Right lobe of liver (tissue), 6 donors: ENCODE measurements at regions not wholly inside any gene's neighbourhood (a gene's known extent, or its start where the extent isn't known, plus 50 kb on each side); places are given as distances from the start of the nearest gene placed in this dataset.

Source experiments
- ATAC-seq, 4 donors: fragments of 200-7000 bp; cut with Tn5 transposase; one replicate each; pipeline ENCODE4 v1.9.1; 2020; ENCODE audit warnings: mild to moderate bottlenecking in 4 of 4, moderate library complexity in 4 of 4
- DNase-seq, 3 donors: peaks; one replicate each; pipeline ENCODE4 v3.0.0-alpha.2; 2020
- H3K27ac ChIP-seq, 3 donors: fragments of 200-600 bp; one replicate each; pipeline ENCODE4 v1.8.0; 2022
- H3K27me3 ChIP-seq, 2 donors: fragments of 200-600 bp; one replicate each; pipeline ENCODE4 v1.8.0; 2022
- H3K36me3 ChIP-seq, 4 donors: fragments of 200-600 bp; sonication (generic) in 1 of 4; one replicate each; pipeline versions ENCODE4 v1.5.1 to v1.8.0; 2017 to 2022; ENCODE audit warnings: control low read depth in 1 of 4
- H3K4me1 ChIP-seq, 4 donors: fragments of 200-600 bp; sonication (generic) in 1 of 4; one replicate each; pipeline versions ENCODE4 v1.5.1 to v1.8.0; 2017 to 2022; ENCODE audit warnings: control low read depth in 1 of 4
- H3K4me3 ChIP-seq, 3 donors: fragments of 200-600 bp; one replicate each; pipeline ENCODE4 v1.8.0; 2022
- H3K9me3 ChIP-seq, 4 donors: fragments of 200-600 bp; sonication (generic) in 1 of 4; one replicate each; pipeline versions ENCODE4 v1.5.1 to v1.8.0; 2017 to 2022; ENCODE audit warnings: control low read depth in 1 of 4
- CTCF ChIP-seq, 4 donors: fragments of 200-600 bp in 3 of 4; fragments of 450-650 bp in 1 of 4; IDR thresholded peaks; one replicate each; pipeline versions ENCODE4 v1.5.1 to v1.8.0; 2016 to 2022; ENCODE audit warnings: antibody characterized with exemption in 4 of 4, mild to moderate bottlenecking in 2 of 4
- POLR2A ChIP-seq: fragments of 450-650 bp; IDR thresholded peaks from one replicate; pipeline ENCODE4 v1.6.1; 2017; ENCODE audit warnings: antibody characterized with exemption, mild to moderate bottlenecking
- WGBS: methylation state at CpG from one replicate; pipeline ENCODE4 v1.1.6; 2018; ENCODE audit warnings: low coverage, low lambda C conversion rate; ENCODE audit not compliant: insufficient coverage; ENCODE audit errors: missing lambda C conversion rate; 5-methylcytosine and 5-hydroxymethylcytosine counted together
- intact Hi-C, 2 donors: fragments of 100-400 bp; cut with DNase I; formaldehyde crosslinking; loops; one replicate each; pipeline versions ENCODE4 v1.11.2 to v1.14.1; 2022
- donor health status: DM: no; HTN: yes; CAD: no.
- donor health status: DM: no; HTN: no; CAD: no.
- donor health status: DM: no; HTN: no; CAD: no.
- donor health status: DM: no; HTN: yes; CAD: no.
- donor health status: DM: no; HTN: yes; CAD: no.

- no peak for TF ChIP-seq CTCF (IDR thresholded peaks at IDR 0.05)
- TF ChIP-seq POLR2A: no peak
- Histone ChIP-seq H3K27me3 (no peaks in the 10 kb centered on the region), H3K4me3 (no peak overlapping the region), H3K9me3 (no peaks in the 10 kb centered on the region), H3K36me3 (no peaks in the 10 kb centered on the region), H3K27ac (no peak overlapping the region), H3K4me1 (no peaks in the 10 kb centered on the region)
- intact Hi-C loops: no loop called here
- ATAC-seq (no peak), DNase-seq (no peak)
- 35% methylated on average over 4 of the region's 4 CpGs for WGBS
These were observed 98.2 kb upstream of the C1orf87 start for GRCh38 chr1:60171801-60172200.

GRCh38 chr1:60170709-60171108 is 97.1 kb upstream of the C1orf87 start:
- DNase-seq: no peak
- TF ChIP-seq CTCF (IDR thresholded peaks at IDR 0.05) (no peak), POLR2A (no peak)
- no peak for ATAC-seq
- Histone ChIP-seq H3K9me3 (no peaks in the 10 kb centered on the region), H3K27ac (no peak overlapping the region), H3K4me3 (no peak overlapping the region), H3K4me1 (no peaks in the 10 kb centered on the region), H3K36me3 (no peaks in the 10 kb centered on the region), H3K27me3 (no peaks in the 10 kb centered on the region)
- intact Hi-C loops: no loop called here

- Histone ChIP-seq H3K36me3 (no peaks in the 10 kb centered on the region), H3K4me1 (no peaks in the 10 kb centered on the region), H3K4me3 (no peak overlapping the region), H3K27ac (no peak overlapping the region), H3K27me3 (no peaks in the 10 kb centered on the region), H3K9me3 (no peaks in the 10 kb centered on the region)
- WGBS: 72% methylated on average over 2 of the region's 2 CpGs
- DNase-seq: no peak
- intact Hi-C loops: no loop called here
- no peak for ATAC-seq
- TF ChIP-seq POLR2A (no peak), CTCF (IDR thresholded peaks at IDR 0.05) (no peak)
These were observed 95.6 kb upstream of the C1orf87 start for GRCh38 chr1:60169206-60169605.

GRCh38 chr1:60162936-60163335 is 89.4 kb upstream of the C1orf87 start:
- 94% methylated on average over 2 of the region's 2 CpGs for WGBS
- Histone ChIP-seq H3K27ac (no peak overlapping the region), H3K27me3 (no peaks in the 10 kb centered on the region), H3K9me3 (no peaks in the 10 kb centered on the region), H3K36me3 (no peaks in the 10 kb centered on the region), H3K4me3 (no peak overlapping the region), H3K4me1 (no peaks in the 10 kb centered on the region)
- intact Hi-C loops: no loop called here
- TF ChIP-seq CTCF (IDR thresholded peaks at IDR 0.05) (no peak), POLR2A (no peak)
- ATAC-seq: no peak
- no peak for DNase-seq

- no peak for ATAC-seq
- WGBS: 86% methylated on average over 2 of the region's 2 CpGs
These were observed 86.6 kb upstream of the C1orf87 start for GRCh38 chr1:60160141-60160540.

More at GRCh38 chr1:60160141-60160540, 86.6 kb upstream of the C1orf87 start:
- no peak for DNase-seq
- peaks cover 0 to 7% (median 0%) of the 10 kb centered on the region in 4 donors for H3K4me1 ChIP-seq
- H3K36me3 ChIP-seq: no peaks in the 10 kb centered on the region
- H3K27ac ChIP-seq: no peak overlapping the region
- TF ChIP-seq CTCF (IDR thresholded peaks at IDR 0.05) (no peak), POLR2A (no peak)
- no peak overlapping the region for H3K4me3 ChIP-seq
- H3K27me3 ChIP-seq: no peaks in the 10 kb centered on the region
- intact Hi-C loops: no loop called here
- H3K9me3 ChIP-seq: no peaks in the 10 kb centered on the region
